ENCODE measurements at regions not wholly inside any gene's neighbourhood (a gene's known extent, or its start where the extent isn't known, plus 50 kb on each side); places are given as distances from the start of the nearest gene placed in this dataset.

- DNase-seq: no peak
Measured at GRCh38 chr12:124167141-124167540, 127.8 kb upstream of the RFLNA start.

- DNase-seq: no peak
Measured at GRCh38 chr12:124168016-124168786, 126.7 kb upstream of the RFLNA start.

- no peak for DNase-seq
Measured at GRCh38 chr12:124169577-124170284, 125.2 kb upstream of the RFLNA start.

GRCh38 chr12:124170760-124171159 is 124.1 kb upstream of the RFLNA start:
- no peak for DNase-seq

GRCh38 chr12:124171231-124171979 is 123.5 kb upstream of the RFLNA start:
- no peak for DNase-seq

- DNase-seq: no peak
Measured at GRCh38 chr12:124172636-124173035, 122.3 kb upstream of the RFLNA start.

GRCh38 chr12:124173692-124174091 is 121.2 kb upstream of the RFLNA start:
- DNase-seq: no peak

GRCh38 chr12:124174451-124175348 is 120.2 kb upstream of the RFLNA start:
- DNase-seq: no peak

- DNase-seq: no peak
Measured at GRCh38 chr12:124175704-124176103, 119.2 kb upstream of the RFLNA start.

- DNase-seq: no peak
Measured at GRCh38 chr12:124177276-124177950, 117.5 kb upstream of the RFLNA start.

GRCh38 chr12:124177951-124178316 is 117.0 kb upstream of the RFLNA start:
- DNase-seq: no peak

GRCh38 chr12:124179936-124180607 is 114.8 kb upstream of the RFLNA start:
- no peak for DNase-seq

GRCh38 chr12:124183172-124183571 is 111.7 kb upstream of the RFLNA start:
- DNase-seq: no peak

GRCh38 chr12:124184456-124184855 is 110.4 kb upstream of the RFLNA start:
- peak; percentile 90 for DNase-seq

- DNase-seq: no peak
Measured at GRCh38 chr12:124185971-124186686, 108.8 kb upstream of the RFLNA start.

GRCh38 chr12:124188084-124188483 is 106.8 kb upstream of the RFLNA start:
- DNase-seq: no peak

- DNase-seq: no peak
Measured at GRCh38 chr12:124188561-124189405, 106.1 kb upstream of the RFLNA start.

GRCh38 chr12:124190312-124191023 is 104.4 kb upstream of the RFLNA start:
- no peak for DNase-seq

- no peak for DNase-seq
Measured at GRCh38 chr12:124191024-124191359, 103.9 kb upstream of the RFLNA start.
